Activated CD4-positive, alpha-beta T cell treated with anti-CD3 and anti-CD28 coated beads, Interleukin-2, amount 50 U/mL, for 48 hours (primary cell): ENCODE measurements at regions not wholly inside any gene's neighbourhood (a gene's known extent, or its start where the extent isn't known, plus 50 kb on each side); places are given as distances from the start of the nearest gene placed in this dataset.

Experiments used
- DNase-seq, 2 experiments: peaks; one replicate each; pipeline ENCODE4 v3.0.0-alpha.2; 2020

GRCh38 chr13:99658261-99658991, 157.2 kb downstream of the TM9SF2 start:
- peak; percentile 56 to 62 for DNase-seq

DNA sequence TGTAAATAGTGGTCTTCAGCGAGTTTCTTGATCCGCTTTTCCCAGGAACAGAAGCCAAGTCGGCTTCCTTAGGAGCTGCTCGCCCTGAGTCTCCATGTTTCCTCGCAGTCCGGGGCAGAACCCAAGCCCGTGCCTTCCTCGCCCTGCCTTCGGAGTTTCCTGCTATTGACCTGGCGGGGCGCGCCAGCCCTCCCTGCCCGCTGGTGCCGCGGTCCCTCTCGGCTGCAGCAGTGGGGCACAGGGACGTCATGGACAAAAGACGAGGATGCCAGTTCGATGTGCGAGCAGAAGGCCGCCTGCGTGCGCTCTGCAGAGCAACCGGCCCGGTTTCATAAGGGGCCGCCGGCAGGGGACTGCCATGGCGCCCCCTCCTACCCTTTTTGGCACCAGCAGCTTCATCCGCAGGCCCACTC, 156.6 kb downstream of the TM9SF2 start:
- peak; percentile 15 to 27 for DNase-seq

DNA sequence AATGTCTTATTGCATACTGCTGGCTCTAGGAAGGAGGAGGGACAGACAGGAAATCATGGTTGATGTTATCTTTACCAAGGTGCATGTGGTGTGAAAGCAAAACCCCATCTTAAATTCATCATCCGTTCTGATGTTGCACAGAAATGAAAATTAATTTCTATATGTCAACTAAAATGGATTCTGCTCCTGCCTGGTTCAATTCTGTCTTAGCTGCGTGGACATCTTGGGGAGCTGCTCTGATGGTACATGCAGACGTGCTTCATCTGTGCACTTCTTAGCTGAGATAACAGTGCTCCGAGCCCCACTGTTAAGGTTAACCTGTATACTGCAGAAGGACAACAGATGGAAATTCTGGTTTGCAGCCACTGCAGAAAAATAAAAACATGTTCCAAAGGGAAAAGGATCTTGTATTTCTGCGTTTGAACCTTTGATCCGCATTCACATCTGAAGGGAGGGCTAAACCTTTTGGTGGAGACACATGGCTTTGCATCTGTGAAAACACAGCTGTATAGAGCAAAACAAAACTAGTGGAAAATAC, 155.6 kb downstream of the TM9SF2 start:
- peak in 1 of 2 experiments; percentile 11 for DNase-seq

- DNase-seq, result peak; percentile 88 to 90
Observed at GRCh38 chr13:99656092-99656745, 154.9 kb downstream of the TM9SF2 start.

DNA sequence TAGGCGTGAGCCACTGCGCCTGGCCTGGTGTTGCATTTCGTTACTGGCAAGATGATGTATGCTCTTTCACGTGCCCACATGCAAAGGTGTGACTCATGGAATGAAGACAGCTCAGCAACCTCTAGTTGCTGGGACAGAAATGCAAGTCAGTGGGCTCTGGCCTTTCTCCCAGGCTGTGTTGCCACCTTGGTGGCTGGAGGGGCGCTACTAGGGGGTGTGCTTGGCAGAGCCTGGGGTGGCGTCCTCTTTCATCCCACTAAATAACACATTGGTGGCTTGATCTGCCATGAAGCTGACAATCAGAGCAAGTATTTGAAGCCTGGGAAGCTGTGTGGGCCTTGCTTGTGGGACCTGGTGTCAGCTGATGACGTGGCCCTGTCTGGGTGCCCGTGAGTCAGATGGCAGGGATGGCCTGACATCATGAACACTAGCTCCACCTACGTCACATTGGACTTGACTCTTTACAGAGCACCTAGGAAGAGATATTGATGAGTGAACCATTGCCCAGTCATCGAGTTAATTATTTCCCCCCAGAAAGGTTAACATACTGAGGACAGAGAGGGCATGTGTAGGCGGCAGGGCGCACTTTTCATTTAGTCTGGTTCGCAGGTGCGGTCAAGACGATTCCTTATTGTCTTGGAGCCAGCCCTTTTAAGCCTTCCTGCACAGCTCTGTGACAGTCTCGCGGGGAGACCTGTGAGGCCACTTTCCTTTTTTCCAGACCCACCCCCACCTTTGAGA, 154.2 kb downstream of the TM9SF2 start:
- DNase-seq, result peak; percentile 30 to 49

DNA sequence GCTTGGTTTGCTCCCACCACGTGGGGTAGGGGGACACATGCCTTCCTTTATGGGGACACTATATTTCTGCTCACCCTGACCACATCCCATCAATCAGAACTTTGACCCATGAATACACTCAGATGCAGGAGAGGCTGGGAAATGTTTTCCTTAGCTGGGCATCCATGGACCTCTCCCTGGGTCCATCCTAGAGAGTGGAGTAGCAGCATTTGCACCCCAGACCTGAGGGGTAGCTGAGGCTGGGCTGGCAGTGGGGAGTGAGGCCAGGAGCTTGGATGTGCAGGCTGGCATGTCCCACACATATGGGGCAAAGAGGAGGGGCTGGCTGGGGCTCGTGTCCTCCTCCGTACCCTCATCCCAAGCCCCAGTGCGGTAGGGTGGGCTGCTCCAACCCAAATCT, 152.8 kb downstream of the TM9SF2 start:
- DNase-seq, result no peak

GRCh38 chr13:99653526-99653925, 152.3 kb downstream of the TM9SF2 start:
- DNase-seq, result no peak

DNA sequence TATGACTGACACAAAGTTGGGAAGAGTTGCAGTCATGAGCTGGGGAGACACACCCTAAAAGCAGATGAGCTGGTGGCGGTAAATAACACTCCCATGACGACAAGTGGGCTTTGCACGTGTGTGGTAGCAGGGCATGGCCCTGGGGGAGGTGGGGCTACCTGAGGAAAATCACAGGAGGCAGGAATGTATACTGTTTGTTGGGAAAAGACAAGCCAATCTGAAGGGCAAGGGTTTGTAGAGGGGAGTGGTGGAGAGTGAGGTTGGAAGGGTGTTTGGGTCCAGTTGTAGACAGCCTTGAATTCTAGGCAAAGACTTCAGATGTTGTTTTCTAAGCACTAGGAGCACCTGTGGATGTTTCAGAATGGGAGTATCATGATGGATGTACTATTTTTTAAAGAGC, 151.6 kb downstream of the TM9SF2 start:
- DNase-seq, result no peak

DNA sequence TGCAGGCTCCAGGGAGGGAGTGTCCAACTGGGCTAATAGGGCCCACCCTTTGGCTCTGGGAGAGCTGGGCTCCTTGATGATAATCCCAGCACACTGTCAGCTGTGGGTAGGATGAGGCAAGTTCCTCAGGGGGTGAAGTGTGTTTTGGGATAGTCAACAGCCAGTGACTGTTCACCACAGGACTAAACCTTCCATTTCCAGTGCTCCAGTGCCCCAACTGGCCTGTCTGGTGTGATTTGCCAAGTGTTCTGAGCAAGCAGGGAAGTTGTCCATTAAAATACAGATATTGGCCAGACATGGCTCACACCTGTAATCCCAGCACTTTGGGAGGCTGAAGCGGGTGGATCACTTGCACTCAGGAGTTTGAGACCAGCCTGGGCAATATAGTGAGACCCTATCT, 150.9 kb downstream of the TM9SF2 start:
- DNase-seq, result no peak

DNA sequence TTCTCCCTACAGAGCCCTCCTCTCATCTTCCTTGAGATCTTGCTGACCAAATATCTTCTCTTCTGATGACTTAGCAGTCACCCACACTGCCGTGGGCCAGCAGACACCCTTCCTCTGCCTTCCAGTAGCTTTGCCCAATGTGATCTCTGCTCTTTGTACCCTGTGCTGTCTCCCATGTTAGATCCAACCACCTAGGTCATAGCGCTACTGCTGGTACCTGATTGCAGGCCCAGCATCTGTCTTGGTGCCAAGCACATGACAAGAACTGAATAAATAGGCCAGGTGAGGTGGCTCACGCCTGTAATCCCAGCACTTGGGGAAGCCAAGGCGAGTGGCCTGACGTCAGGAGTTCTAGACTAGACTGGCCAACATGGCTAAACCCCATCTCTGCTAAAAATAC, 149.7 kb downstream of the TM9SF2 start:
- DNase-seq, result no peak

DNA sequence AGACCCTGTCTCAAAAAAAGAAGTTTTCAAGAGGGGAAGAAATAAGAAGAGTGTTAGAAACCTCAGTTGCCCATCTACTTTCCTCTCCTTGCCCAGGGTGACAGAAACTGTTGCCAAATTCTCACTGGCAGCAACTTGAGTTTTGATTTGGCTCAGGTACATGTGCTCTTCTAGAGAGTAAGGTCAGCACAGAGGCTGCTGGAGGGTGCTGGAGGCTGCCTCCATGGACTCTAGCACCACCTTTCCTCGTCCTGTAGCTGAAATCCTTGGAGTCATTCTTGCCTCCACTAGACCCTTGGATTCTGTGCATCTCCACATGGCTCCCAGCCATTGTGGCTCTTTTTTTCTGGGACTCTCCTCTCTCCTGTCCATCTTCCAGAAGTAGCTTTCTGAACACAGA, 149.1 kb downstream of the TM9SF2 start:
- DNase-seq, result no peak

DNA sequence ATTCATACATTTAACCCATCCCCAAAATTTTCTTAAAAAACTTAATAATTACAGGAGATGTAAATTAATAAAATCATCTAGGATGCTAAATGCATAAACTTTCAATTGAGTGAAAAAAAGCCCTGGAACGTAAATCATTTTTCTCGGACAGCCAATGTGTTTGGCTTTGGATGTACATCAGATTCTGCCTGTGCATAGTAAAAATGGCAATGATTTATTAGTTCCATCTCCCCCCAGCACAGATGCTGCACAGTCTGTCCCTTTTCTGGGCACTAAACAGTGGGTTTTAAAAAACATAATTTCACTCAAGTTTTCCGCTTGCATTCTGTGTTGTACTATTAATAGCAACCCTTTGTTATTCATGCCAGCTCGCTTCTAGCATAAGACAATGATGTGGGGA, 147.7 kb downstream of the TM9SF2 start:
- DNase-seq, result no peak

- no peak for DNase-seq
Observed at GRCh38 chr13:99648066-99648665, 146.9 kb downstream of the TM9SF2 start.

DNA sequence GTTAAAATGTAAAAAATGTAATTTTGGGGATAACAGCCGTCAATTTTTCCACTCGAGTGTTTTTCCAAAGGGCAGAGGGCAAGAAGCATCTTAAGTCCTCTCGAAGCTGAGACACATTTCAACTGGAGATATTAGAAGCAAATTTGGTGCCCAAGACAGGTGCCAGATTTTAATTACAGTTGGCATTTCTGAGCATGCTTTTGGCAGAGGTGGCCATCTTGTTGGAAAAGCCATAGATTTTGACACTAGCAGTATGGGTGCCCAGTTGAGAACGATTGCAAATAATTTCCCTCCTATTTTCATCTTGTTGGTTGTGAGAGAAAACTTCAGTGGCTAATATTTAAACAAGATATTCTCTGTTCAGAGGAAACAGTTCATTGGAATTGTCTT, 146.3 kb downstream of the TM9SF2 start:
- DNase-seq, result no peak

DNA sequence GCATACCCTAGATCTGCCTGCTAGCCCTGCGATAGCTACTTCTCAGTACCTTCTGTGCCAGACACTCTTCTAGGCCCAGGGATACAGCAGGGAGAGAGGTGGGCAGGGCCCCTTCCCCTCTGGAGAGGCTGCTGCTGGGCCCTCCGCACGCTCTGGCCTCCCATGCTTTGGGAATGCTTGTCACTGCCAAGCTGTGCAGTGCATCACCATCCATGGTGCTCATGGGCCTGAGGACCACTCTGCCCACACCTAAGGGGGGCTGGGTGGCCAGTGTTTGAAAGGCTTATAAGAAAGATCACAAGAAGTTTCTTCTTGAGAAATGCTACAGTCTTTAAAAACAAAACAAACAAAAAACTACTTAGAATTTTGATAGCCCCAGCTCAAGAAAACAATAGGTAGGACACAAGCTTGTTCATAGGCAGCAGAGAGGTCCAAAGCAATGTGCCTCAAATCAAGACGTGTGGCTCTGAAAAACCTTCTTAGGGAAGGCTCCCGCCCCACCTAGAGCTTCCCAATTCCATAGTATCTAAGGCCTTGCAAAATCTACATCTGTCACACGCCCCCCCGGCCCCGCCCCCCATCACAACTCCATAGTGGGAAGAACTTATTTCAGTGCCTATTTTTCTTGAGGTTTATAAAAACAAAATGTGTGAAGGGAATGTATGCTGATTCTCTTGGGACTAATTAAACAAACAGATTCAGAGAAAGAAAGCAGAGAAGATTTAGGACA, 145.8 kb downstream of the TM9SF2 start:
- DNase-seq, result no peak

- no peak for DNase-seq
Observed at GRCh38 chr13:99642841-99643240, 141.6 kb downstream of the TM9SF2 start.

GRCh38 chr13:99642006-99642405, 140.7 kb downstream of the TM9SF2 start:
- DNase-seq, result no peak

DNA sequence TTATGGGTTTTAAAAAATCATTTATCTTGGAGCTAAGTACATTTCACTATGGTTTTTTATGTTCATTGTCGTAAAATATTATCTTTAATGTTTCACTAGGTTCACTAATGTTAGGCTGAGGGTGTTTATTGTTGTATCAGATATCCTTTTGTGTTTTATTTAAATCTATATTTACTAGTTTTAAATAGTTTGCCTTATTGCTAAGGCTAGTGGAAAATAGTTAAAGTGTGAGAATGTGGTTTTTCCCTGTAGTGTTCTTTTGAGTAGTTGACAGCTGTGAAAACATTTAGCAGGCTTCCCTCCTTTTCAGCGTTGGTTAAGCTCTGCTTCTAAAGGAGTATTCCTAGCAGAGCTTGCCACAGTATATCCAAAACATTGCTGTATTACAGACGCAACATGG, 139.0 kb downstream of the TM9SF2 start:
- DNase-seq, result no peak

DNA sequence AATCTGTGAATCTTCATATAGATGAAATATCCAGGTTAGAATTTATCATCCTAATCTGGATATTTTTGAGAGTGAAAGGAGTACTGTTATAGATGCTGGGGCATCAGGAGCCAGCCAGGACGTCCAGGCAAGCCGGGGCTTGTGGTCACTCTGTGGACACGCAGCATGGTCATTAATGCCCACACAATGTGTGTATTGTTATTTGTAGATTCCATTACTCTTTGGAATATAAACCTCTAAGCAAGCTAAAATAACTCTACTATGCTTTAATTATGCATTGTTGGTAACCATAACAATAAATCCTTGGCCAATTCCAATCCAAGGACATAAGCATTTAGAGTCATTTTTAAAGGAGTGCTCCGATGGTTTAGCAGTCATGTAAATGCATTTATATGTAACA, 137.9 kb downstream of the TM9SF2 start:
- DNase-seq, result no peak

- DNase-seq, result no peak
Observed at GRCh38 chr13:99636728-99637353, 135.6 kb downstream of the TM9SF2 start.

- no peak for DNase-seq
Observed at GRCh38 chr13:99636306-99636705, 135.0 kb downstream of the TM9SF2 start.

GRCh38 chr13:99634672-99635071, 133.4 kb downstream of the TM9SF2 start:
- DNase-seq, result no peak
